ENCODE measurements at regions not wholly inside any gene's neighbourhood (a gene's known extent, or its start where the extent isn't known, plus 50 kb on each side); places are given as distances from the start of the nearest gene placed in this dataset.

DNA sequence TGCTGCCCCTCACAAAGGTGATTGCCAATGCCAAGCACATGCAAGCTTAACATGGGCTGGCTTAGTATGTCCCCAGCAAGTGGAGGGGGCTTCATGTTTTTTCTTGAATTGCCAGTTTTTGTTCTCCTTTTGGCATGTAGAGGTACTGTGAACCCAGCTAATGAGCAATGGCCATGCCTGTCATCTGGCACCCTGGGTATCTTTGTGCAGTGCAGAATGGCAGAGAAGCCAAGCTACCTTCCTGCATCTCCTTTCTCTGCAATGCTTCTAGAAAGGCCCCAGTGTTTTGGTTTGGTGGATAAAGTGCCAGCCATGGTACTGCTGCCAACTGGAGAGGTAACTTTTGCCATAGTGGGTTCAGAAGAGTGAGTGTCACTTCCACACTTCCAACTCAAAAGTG is 576.9 kb downstream of the CMPK2 start:
- DNase-seq (ENCODE audit: low read depth), result no peak

DNA sequence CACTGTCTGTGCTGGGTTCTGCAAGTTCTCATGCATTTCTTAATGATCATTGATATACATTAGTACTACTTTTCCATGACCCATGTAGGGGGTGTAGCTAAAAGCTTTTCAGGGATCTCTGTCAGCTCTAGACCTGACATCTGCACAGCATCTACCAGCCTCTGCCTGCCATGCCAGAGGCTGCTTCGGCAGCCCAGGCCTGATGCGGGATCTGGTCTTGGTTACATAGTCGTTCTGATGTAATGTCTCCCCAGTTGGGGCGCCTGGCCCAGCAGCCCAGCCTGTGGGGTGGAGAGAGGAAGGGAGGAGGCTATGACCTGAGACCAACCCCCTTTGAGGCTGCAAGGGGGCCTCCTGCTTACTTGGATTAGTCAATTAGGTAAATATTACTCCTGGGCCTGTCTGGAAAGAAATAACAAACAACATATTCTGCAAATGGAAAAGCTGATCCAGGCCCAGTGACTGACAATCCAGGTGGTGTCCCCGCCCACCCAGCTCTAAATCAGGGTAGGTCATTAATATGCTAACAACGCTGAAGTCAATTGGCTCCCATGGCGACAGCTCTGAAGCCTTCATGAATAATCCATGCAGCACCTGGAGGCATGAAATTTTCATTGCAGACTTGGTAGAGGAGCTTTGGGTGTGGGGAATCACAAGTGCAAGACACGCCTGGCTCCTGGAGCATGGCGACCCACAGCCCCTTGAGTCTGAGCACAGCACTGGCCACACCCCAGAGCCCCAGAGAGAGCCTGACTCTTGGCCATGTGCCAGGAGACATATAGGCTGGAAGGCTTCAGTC is 575.3 kb downstream of the CMPK2 start:
- DNase-seq (ENCODE audit: low read depth), result no peak

DNA sequence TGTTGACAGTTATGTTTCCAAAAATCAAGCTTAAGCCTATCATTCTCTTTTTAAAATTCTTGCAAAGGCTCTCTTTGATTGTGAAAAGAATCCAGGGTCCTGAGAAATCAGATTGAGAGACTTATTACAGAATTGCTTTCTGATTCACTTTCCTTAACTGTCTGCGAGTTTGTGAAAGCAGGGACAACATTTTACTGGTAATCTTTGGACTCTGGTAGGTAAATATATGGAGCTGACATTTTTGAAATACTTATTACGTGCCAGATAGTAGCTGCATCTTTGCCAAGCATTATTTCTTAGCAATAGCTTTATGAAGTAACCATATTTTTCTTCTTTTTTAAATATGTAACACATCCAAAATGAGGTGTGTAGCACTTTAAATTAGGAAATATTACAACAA is 570.9 kb downstream of the CMPK2 start:
- DNase-seq (ENCODE audit: low read depth), result no peak

DNA sequence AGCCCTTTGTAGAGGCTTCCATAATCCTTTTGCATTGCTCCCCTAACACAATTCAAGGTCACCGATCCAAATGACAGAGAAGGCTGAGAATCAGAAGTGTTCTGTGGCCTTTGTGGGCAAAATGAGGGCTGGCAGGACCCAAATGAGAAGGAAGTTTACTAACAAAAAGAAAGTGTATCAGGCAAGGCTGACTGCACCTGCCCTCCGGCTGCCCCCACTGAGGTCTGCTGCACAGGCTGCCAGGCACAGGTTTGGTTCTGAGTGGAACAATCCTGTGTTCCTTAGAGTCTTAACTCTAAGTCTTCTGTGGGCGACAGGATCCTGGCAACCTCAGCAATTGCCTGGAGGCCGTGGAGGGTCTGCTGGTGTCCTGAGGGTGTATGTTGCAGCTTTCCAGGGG is 568.5 kb downstream of the CMPK2 start:
- no peak for DNase-seq (ENCODE audit: low read depth)

DNA sequence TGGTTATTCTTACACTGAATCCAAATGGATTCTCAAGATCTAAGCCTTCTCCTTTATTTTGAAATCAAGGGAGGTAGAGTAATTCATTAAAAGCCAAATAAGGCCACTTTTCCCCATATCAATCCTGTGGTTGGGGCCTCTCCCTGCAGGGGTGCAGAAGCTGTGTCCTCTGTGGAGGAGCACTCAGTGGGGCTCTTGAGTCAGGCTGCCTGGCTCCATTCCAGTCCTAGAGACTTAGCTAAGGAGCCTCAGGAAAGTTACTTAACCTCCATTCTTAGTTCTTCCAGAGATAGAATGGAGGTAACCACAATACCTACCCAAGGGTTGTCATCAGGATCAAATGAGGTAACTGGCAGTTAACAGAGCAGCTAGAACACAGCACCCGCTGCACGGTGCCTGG is 564.3 kb downstream of the CMPK2 start:
- DNase-seq (ENCODE audit: low read depth), result no peak

DNA sequence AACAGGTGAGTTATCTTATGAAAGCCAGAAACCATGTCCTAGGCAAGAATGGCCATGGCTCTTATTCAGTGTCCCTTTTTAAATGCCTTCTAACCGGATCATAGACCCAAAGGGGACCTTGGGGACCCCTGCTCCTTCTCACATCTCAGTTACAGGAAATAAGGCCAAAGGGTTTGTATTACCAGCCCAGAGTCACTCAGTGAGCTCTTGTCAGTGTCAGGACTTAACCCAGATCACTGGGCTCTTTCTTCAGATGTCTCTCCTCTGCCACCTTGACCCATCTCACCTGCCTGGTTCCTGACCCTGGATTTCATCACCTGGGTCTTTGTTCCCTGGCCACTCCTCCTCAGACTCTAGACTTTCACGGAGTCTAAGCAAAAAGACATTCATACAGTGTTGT is 556.7 kb downstream of the CMPK2 start:
- no peak for DNase-seq (ENCODE audit: low read depth)

DNA sequence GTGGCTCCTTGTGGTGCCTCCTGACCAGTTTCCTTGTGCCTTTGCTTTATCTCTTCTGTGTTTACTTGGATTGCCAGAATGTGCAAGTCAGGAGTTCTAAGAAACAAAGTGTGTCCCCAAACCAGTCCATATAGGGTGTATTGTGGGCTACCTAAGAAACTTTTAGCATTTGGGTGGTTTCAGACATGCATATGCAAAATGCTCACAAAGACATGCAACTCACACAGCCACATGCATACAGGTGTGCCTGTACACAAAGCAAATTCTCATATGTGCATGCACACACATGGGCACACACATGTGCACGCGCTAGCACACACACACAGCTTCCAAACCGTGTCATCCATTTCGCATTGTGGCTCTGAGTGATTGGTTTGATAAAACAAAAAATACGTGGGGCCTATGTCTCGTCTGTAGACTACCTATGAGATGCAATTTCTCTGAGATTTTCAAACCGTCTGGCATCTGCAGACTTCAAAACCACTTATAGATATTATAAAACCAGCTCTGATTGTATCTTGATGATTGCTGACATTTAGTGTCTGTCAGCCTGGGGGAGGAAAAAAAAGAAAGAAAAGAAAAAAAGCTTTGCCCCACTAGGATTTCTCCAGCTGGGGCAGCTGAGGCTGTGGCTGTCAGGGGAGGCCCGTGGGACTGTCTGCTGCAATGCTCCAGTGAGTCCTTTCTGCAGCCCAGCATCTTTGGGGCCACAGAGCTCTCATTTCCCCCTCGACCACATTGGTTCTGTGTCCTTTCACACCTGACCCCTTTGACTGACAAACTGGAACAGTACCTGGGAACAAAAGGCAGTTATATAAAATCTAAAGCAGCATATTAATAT is 556.1 kb downstream of the CMPK2 start:
- DNase-seq (ENCODE audit: low read depth), result no peak

DNA sequence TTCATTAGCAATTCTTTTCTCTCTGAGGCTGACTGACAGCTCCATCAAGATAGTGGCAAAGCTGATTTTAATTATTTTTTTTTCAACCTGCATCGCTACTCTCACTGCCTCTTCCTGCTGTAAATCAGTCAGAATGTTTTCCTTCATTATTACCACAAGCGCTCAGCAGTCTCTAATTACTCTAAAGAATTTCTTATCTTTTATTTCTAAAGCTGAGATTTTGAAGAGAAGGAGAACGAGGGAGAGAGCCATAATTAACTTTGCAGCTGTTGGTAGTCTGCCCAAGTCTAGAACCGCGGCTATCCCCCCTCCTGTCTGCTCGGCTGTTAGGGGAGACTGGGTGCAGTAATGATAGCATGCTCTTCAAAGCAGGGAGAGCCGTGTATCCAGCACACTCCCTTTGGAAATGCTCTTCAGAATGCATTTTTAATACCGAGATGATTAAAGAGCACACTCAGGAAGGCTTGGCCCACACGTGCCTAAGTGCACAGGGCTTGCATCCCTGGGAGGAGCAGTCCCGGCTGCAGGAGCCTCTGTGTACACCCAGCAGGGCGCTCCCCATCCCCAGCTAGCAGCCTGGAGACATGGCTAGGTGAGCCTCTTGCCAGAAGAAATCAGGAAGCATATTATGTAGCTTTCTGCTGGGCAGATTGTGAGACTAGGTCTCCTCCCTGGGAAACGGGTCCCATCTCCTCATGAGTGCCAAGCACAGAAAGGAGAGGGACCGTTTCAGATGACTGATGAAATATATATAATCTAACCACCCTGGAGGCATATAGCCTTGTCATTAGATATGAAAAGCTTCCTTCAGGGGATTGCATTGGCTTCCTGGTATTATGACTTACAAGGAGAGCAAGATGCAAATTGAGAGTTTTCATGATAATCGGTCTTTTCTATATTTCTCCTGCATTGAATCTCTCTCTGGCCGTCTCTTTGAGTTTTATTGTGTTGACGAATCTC is 555.2 kb downstream of the CMPK2 start:
- no peak for DNase-seq (ENCODE audit: low read depth)

DNA sequence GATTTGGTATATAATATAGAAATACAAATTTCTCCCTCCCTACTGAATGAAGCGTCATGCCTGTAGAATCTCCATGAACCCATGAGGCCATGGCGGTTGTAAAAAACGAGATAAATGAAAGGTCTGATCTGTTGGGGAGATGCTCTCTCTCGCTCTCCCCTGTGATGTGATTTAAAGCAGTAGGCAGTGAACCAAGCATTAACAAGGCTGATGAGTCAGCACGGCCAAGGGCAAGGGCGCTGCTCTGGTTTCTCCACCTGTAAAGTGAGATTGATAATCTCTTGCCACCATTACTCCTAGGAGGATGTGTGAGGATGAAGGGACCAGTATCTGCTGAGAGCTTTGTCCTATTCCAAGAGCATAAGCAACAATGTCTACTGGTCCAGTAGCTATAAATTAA is 553.3 kb downstream of the CMPK2 start:
- DNase-seq (ENCODE audit: low read depth), result no peak

DNA sequence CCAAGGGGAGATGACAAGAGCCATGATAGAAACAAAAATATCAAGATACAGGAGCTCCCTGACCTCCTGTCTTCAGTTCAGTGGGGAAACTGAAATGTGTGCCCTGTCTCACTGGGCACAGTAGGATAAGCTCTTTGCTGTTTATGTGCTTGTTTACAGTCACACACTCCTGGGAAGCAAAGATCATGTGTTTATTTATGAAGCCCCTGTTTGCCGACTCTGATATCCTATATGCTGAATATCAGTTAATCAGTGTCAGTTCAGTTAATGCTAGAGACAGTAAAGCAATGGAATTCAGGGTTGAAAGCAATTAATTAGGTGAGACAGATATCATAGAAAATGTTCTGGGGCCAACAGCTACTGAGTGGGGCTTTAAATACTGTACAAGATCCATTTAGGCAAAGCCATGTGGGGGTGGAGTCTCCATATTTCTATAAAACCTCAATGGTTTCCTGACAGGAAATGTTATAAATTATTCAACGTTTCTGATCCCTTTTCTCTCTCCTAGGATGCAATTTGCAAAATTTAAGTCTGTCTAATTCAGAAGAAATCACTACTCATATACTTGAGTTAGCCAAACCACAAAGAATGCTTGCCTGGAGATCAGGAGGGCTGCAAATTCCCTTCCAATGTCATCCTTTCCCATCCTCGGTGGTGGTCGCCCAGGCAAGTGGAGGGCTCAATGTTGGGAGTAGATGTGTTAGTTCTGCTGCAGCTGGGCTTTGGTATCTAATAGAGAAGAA is 551.3 kb downstream of the CMPK2 start:
- DNase-seq (ENCODE audit: low read depth), result no peak

DNA sequence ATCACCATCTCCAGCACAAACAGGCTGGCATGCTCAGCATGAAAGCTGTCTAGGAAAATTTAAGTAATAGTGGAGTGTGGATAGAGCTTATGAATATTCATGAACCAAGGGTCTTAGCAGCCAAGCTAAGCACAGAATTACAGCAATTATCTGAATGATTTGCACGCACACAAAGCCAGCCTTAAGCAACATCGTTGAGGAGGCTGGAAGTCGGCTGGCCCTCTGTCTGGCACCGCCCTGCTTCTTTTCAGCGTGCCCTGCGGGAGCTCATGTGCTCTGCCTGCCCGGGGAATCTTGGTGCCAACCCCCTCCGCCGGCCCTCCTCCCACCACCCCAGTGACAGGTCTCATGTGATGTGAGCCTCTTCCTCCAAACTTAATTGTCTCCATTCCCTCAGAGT is 540.1 kb downstream of the CMPK2 start:
- DNase-seq (ENCODE audit: low read depth), result no peak

DNA sequence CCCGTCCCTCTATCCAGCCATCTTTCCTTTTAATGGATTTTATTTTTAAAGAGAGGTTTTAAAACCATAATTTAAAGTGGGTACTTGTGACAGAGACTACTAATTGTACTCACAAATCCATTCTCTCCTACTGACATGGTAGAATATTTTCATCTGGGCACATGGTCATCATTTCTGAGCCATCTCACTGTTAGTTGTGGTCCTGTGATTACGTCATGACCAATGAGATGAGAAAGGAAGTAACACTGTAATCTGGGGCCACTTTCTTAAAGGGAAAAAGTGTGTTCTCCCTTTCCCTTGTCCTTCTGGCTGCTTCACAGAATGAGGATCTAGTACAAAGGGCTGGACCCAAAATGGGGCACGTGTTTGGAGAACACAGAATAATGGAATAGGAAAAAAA is 538.7 kb downstream of the CMPK2 start:
- DNase-seq (ENCODE audit: low read depth), result no peak

DNA sequence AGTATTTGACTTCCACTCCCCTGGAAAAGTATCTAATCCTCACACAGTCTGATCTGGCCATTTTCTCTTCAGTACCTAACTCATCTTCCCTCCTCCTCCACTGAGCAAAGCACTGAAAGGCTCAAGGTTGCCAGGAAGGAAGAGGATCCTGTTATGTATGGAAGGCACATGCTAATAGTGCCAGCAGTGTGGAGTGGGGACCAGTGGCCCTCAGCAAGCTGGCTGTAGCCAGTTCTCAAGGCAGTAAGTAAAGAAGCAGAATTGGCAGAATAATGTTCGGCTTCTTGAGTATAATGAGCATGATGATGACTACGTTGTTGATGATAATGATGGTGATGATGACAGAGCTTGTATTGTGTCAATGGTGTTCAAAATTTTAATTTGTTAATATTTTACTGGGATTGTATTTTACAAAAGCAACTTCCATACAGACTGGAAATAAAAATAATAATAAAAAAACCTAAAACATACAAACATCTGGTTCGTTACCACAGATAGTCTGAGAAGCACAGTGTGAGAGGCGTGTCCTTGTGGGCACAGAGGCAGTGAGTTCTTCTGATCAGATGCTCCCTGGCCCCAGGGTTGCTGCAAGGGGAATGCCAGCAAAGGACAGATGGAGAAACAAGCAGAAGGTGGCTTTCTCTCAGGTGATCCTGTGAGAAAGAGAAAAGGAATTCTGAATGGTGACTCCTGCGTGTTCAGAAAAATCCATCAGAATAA is 528.8 kb downstream of the CMPK2 start:
- no peak for DNase-seq (ENCODE audit: low read depth)

DNA sequence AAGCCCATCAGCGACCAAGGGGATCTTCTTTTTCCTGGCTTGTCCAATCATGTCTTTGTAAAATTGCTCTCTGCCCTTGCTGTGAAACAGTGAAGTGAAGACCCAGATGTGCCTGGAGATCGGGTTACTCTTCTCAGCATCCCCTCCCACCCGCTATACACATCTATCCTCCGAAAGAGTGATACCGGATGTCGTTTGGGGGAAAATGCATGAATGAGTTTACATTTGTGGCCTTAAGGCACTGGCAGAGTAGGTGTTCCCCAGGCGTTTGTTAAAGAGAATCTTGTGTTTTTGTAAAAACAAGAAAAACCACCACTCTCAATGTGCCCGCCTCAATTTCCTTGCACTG is 528.3 kb downstream of the CMPK2 start:
- no peak for DNase-seq (ENCODE audit: low read depth)

DNA sequence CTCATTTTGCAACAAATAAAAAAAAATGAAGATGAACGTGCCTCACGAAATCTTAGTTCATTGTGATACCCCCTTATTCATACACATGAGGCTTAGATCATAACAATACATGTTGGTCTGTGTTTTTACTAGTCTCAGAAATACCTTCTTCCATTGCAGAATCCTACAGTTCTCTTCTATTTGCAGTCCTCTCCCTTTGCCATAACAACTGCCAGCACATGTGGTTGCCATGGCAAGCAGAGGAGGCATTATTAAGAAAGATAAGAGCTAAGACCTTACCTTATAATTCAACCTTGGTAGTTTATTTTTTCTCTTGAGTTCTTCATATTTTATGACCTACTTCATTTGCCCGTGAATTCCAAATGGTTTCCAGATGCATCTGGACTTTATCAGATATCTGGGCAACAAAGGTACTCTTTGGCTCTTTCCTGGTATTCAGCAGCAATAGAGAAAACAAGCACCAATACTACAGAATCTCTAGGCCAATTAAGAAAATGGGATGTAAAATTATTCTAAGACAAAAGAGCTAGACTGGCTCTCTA is 524.0 kb downstream of the CMPK2 start:
- no peak for DNase-seq (ENCODE audit: low read depth)

DNA sequence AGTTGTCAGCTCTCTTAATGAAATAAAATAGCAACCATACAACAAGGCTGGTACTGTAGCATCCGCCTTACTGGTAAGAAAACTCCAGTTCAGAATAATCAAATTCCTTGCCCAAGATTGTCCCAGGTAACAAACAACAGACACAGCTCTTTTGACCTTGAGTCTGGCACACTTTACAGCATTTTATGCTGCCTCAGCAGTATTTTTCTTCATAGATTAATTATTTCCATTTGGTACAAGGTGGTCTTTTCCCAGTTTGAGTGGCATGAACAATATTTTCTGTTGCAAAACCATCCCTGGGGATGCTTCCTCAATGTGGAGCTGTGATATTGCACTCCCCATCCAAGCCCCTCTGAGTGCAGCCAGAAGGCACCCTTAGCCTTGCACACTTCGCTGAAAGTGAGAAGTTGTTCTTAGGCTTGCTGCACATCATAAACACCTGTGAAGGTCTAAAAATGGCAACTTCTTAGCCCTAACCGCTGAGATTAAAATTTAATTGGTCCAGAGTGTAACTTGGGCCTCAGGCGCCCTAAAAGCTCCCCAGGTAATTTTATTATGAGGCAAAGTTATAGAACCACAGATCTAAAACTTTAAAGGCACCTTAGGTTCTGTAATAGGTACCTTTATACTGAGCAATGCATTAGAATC is 523.3 kb downstream of the CMPK2 start:
- DNase-seq (ENCODE audit: low read depth), result no peak

DNA sequence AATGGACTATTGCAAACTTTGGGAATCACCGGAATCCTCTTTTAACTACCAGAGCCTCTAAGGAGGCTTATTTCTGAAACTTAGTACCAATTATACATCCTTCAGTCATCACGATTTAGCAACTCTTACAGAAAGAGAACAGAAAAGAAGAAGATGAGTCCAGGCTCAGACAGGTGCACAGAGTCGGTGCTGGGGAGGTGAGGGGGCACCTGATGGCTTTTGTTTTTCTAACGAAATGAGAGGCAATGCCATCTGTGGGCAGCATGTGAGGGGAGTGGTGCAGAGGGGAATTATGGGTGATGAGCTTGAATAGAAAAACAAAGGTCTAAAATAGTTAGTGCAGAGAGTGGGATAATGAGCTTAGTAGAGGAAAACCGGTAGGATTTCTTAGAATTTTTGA is 522.6 kb downstream of the CMPK2 start:
- no peak for DNase-seq (ENCODE audit: low read depth)

DNA sequence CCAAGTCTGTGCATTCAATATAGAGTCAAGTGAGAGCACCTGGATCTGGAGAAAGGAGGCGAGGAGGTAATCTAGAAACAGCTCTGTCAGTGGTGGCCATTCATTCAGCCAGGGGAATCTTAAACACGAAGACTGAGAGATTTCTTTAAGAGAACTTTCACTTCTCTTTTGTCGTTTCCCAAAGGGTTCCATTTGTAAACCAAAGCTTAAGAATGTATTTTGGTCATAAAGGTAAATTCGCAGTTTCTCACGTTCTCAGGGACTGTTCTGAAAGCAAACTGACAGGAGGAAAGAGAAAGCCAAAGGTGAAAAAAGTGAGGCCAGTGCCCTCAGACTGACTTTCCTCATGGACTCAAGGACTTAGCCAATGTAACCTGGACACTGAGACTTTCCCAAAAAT is 513.5 kb downstream of the CMPK2 start:
- no peak for DNase-seq (ENCODE audit: low read depth)

DNA sequence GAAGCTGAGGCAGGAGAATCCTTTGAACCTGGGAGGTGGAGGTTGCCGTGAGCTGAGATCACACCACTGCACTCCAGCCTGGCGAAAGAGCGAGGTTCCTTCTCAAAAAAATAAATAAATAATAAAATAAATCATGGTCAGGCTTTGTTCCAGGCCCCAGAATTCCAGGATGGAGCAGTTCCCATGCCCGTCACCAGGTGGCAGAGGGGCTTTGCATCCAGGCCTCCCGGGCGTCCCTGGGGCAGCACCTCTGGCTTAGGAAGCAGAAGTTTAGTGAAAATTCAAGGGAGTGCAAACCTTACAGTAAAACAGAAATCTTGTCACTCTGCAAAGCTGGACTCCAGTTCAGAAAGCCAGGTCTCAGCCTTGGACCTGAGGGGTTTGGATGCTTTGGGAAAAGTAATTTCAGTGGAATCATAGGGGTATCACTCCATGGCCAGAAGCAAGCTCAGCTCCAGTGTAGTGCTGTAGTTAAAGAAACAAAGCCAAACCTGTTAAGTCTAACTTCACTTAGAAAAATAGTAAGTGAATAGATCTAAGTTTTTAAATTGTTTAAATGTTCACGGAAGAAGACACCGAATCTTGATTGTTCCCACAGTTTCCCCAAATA is 512.7 kb downstream of the CMPK2 start:
- DNase-seq (ENCODE audit: low read depth), result no peak

DNA sequence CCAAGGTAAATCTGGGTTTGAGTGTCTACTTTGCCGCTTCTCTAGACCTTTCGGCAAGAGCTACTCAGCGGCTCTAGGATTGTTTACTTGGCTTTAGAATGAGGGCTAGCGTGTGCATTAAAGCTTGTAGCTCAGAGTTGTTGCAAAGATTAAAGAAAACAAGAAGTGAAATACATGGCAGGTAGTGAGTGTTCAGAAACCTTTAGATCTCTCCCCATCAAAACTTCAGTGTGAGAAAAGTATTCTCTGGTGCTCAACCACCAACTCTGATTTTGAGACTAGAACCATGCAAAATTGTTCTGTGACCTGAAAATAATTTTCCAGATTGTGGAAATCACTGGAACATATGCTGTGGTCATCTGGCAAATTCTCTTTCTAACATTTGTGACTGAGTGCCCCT is 512.0 kb downstream of the CMPK2 start:
- DNase-seq (ENCODE audit: low read depth), result no peak
